Neural cell (in vitro differentiated cells): ENCODE measurements at regions not wholly inside any gene's neighbourhood (a gene's known extent, or its start where the extent isn't known, plus 50 kb on each side); places are given as distances from the start of the nearest gene placed in this dataset.

Experiments
- H2AFZ ChIP-seq: fragments of 200-600, 300-800 bp; sonication (generic), shearing (Covaris generic); 2 replicates; pipeline ENCODE4 v1.6.0; 2014; ENCODE audit warnings: low read depth, mild to moderate bottlenecking, antibody characterized with exemption, low read length, moderate library complexity
- H3F3A ChIP-seq: fragments of 200-600 bp; shearing (Covaris generic); 2 replicates; pipeline ENCODE4 v1.6.1; 2016; ENCODE audit warnings: mild to moderate bottlenecking, moderate library complexity, mixed read lengths, antibody characterized with exemption, low read length; ENCODE audit not compliant: insufficient read depth, poor library complexity, severe bottlenecking
- H3K27ac ChIP-seq: fragments of 200-600, 300-800 bp; sonication (generic), shearing (Covaris generic); 2 replicates; pipeline ENCODE4 v1.5.1; 2014; ENCODE audit warnings: mild to moderate bottlenecking, low read length, moderate library complexity
- H3K27me3 ChIP-seq: fragments of 300-800, 200-600 bp; sonication (generic), shearing (Covaris generic); 2 replicates; pipeline ENCODE4 v1.6.0; 2014; ENCODE audit warnings: mild to moderate bottlenecking, low read depth, low read length, moderate library complexity; ENCODE audit not compliant: insufficient read depth
- H3K36me3 ChIP-seq: fragments of 300-800, 200-600 bp; sonication (generic), shearing (Covaris generic); 2 replicates; pipeline ENCODE4 v1.5.1; 2014; ENCODE audit warnings: mild to moderate bottlenecking, antibody characterized with exemption, low read length, moderate library complexity; ENCODE audit not compliant: insufficient read depth
- H3K4me2 ChIP-seq: fragments of 300-800, 200-600 bp; sonication (generic), shearing (Covaris generic); 2 replicates; pipeline ENCODE4 v1.6.0; 2014; ENCODE audit warnings: mild to moderate bottlenecking, low read length
- H3K4me3 ChIP-seq: fragments of 300-800, 200-600 bp; sonication (generic), shearing (Covaris generic); 2 replicates; pipeline ENCODE4 v1.5.1; 2014; ENCODE audit warnings: mild to moderate bottlenecking, low read length, moderate library complexity
- H3K79me2 ChIP-seq: fragments of 200-600 bp; shearing (Covaris generic); replicated peaks from 2 replicates; pipeline ENCODE4 v1.6.0; 2014; ENCODE audit warnings: mild to moderate bottlenecking, low read length, moderate library complexity; ENCODE audit not compliant: insufficient read depth
- H3K9ac ChIP-seq: fragments of 300-800, 200-600 bp; sonication (generic), shearing (Covaris generic); 2 replicates; pipeline ENCODE4 v1.6.1; 2016; ENCODE audit warnings: mild to moderate bottlenecking, low read length, mixed read lengths
- H3K9me2 ChIP-seq: fragments of 200-600 bp; shearing (Covaris generic); 2 replicates; pipeline ENCODE4 v1.6.1; 2016; ENCODE audit warnings: mild to moderate bottlenecking, low read length, mixed read lengths; ENCODE audit not compliant: insufficient read depth
- H3K9me3 ChIP-seq: fragments of 200-600, 300-800 bp; sonication (generic), shearing (Covaris generic); 2 replicates; pipeline ENCODE4 v1.6.1; 2016; ENCODE audit warnings: mild to moderate bottlenecking, mixed run types, low read length, moderate library complexity, mixed read lengths
- H4K20me1 ChIP-seq: fragments of 200-600 bp; shearing (Covaris generic); 2 replicates; pipeline ENCODE4 v1.6.1; 2016; ENCODE audit warnings: mild to moderate bottlenecking, mixed run types; ENCODE audit not compliant: insufficient read depth
- CTCF ChIP-seq: fragments of 450-650 bp; IDR thresholded peaks from 2 replicates; pipeline ENCODE4 v1.5.1; 2014; ENCODE audit warnings: antibody characterized with exemption, mild to moderate bottlenecking, moderate library complexity; ENCODE audit not compliant: poor library complexity, severe bottlenecking
- EP300 ChIP-seq: fragments of 450-650 bp; conservative IDR thresholded peaks from 2 replicates; pipeline ENCODE4 v1.6.1; 2014; ENCODE audit warnings: antibody characterized with exemption, mild to moderate bottlenecking, moderate library complexity; ENCODE audit not compliant: poor library complexity, severe bottlenecking
- EZH2 ChIP-seq: fragments of 200-600, 300-800 bp; shearing (Covaris generic), sonication (generic); IDR thresholded peaks from 2 replicates; pipeline ENCODE4 v1.6.1; 2014; ENCODE audit warnings: antibody characterized with exemption, low read length, borderline replicate concordance, mild to moderate bottlenecking; ENCODE audit not compliant: insufficient read depth, poor library complexity, severe bottlenecking
- MXI1 ChIP-seq: fragments of 450-650 bp; conservative IDR thresholded peaks from 2 replicates; pipeline ENCODE4 v1.6.1; 2014; ENCODE audit warnings: antibody characterized with exemption, mild to moderate bottlenecking; ENCODE audit not compliant: poor library complexity, severe bottlenecking
- POLR2AphosphoS5 ChIP-seq: IDR thresholded peaks from 2 replicates; pipeline ENCODE4 v1.6.1; 2012
- RAD21 ChIP-seq: fragments of 450-650 bp; conservative IDR thresholded peaks from 2 replicates; pipeline ENCODE4 v1.6.1; 2014; ENCODE audit warnings: antibody characterized with exemption, mild to moderate bottlenecking, moderate library complexity
- REST ChIP-seq: IDR thresholded peaks from 2 replicates; pipeline ENCODE4 v1.6.1; 2012; ENCODE audit warnings: borderline replicate concordance
- SMC3 ChIP-seq: fragments of 450-650 bp; conservative IDR thresholded peaks from 2 replicates; pipeline ENCODE4 v1.6.1; 2014; ENCODE audit warnings: antibody characterized with exemption, mild to moderate bottlenecking, moderate library complexity; ENCODE audit not compliant: poor library complexity
- TAF1 ChIP-seq: IDR thresholded peaks from 2 replicates; pipeline ENCODE4 v1.6.1; 2012; ENCODE audit warnings: low read depth
- small RNA-seq, 3 experiments: library from RNA; depleted of rRNA; stranded (forward); fragments of <200 nt; gene quantifications; one replicate each; pipeline ENCODE3, GENCODE V24; 2012

GRCh38 chr1:223057569-223058093 lies 85.4 kb downstream of the TLR5 start:
- Histone ChIP-seq H3K9ac (no peak overlapping the region), H3K9me2 (no peaks in the 10 kb centered on the region), H2AFZ (no peak overlapping the region), H3K4me3 (no peak overlapping the region), H3K9me3 (no peaks in the 10 kb centered on the region), H3K27me3 (no peaks in the 10 kb centered on the region), H3K36me3 (no peaks in the 10 kb centered on the region), H3K27ac (no peak overlapping the region), H3K4me2 (no peak overlapping the region), H3F3A (no peaks in the 10 kb centered on the region), H3K79me2 (no peaks in the 10 kb centered on the region), H4K20me1 (no peaks in the 10 kb centered on the region)
- no peak for TF ChIP-seq MXI1
- TF ChIP-seq RAD21: no peak
- no peak for TF ChIP-seq POLR2AphosphoS5
- TF ChIP-seq EZH2: no peak
- no peak for TF ChIP-seq CTCF
- no peak for TF ChIP-seq SMC3
- TF ChIP-seq TAF1: no peak
- TF ChIP-seq EP300: no peak
- TF ChIP-seq REST: no peak

Small RNA genes lying in the stretch of these regions (small RNA-seq; reads per million reads assigned to genes)
- gene NDUFB1P2: 0 reads per million in 3 experiments
